HG03520 (cell line): ENCODE measurements at regions not wholly inside any gene's neighbourhood (a gene's known extent, or its start where the extent isn't known, plus 50 kb on each side); places are given as distances from the start of the nearest gene placed in this dataset.

Source experiments
- ATAC-seq: cut with Tn5 transposase; IDR thresholded peaks from one replicate; pipeline ENCODE4 v1.9.1; 2021; ENCODE audit warnings: mild to moderate bottlenecking, moderate library complexity; ENCODE audit not compliant: unreplicated experiment

DNA sequence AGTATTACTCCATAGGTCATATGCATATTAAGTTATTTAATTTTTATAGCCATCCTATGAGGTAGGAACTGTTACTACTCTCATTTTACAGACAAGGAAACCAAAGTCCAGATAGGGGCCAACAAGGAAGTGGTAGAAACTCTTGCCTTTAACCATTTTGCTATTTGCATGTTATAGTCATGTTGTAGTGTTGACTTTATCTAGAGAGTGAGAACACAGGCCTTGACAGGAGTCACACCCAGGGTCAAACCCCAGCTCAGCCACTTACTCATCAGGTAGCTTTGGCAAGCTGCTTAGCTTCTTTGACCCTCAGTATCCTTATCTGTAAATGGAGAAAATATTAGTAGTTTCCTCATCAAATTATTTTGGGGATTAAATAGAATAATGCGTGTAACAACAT is 156.2 kb downstream of the CAND1 start:
- no peak for ATAC-seq

DNA sequence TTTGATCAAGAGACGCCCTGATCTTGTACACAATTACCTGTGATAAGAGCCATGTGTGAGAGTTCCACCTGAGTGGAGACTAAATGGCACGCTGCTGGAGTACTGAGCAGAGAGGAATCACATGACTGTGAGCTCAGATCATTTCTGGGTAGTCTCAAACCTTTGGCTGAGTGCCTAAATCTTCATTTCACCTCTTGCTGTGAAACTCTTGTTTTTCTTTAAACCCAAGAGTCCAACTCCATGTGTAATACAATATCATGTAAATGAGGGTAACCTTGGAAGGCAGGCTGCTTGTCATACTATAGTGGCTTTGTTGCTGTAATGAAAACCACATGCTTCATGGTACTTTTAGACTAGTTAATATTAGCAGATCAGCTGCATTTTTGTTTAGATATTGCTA is 156.9 kb downstream of the CAND1 start:
- ATAC-seq = no peak

DNA sequence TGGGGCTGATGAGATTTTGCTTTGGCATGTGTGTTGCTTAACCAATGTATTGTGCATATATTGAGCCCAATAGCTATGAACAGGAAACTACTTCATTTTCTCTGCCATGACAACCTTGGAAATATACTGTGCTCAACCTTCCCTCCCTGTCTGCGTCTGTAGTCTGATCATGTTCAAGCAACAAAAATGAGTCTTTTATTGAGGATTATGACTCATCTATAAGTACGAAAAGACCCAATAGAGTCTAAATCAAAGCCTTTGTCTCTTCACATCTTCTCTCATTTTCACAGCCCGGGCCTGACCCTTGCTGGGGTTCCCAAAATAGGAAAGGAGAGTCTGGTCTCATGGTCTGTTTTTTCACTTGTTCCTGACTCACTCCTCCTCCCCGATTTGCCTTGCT is 158.2 kb downstream of the CAND1 start:
- no peak for ATAC-seq

DNA sequence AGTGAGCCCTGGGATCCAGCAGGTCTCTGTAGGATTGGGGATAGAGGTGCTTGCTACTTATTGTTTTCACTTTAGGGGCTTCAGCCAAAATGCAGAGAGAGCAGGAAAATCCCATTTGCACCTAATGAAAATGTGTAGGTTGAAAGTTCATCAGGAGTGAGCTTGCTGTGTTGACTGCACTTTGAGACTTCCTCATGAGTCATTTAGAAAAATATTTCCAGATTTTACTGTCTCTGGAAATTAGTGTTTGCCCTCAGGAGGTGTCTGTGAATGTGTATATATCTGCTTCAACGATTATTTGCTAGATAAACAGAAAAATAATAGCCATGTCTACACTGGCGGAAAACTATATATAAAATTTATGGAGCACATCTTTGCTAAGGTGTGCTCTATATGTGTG is 159.3 kb downstream of the CAND1 start:
- ATAC-seq = no peak

- no peak for ATAC-seq
These were observed 161.7 kb downstream of the CAND1 start for GRCh38 chr12:67430708-67431335.

DNA sequence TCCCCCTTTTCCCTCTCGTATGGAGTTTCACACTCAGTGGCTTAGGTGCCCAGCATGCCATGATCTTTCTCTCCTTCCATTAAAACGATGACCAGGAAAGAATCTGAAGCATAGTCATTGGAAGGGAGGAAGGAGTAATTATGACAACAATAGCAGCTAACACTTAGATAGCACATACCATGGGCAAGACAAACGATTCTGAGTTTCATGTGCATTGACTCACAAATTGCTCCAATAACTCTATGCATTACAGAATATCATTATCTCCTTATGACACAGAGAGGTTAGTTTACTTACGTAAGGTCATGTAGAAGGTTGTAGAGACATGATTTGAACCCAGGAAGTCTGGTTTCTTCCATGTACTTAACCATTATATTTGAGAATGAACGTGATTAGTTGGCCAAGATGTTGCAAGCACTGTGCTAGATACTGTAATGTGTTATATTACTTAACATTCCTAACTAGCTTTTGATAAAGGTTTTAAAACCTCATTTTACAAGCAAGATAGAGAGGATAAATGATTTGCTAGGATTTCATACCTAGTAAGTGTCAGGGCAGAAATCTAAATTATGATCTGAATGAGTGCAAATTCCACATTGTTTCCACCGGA is 162.4 kb downstream of the CAND1 start:
- ATAC-seq = no peak

- peak; percentile 86 for ATAC-seq
These were observed 164.4 kb downstream of the CAND1 start for GRCh38 chr12:67433385-67434175.

DNA sequence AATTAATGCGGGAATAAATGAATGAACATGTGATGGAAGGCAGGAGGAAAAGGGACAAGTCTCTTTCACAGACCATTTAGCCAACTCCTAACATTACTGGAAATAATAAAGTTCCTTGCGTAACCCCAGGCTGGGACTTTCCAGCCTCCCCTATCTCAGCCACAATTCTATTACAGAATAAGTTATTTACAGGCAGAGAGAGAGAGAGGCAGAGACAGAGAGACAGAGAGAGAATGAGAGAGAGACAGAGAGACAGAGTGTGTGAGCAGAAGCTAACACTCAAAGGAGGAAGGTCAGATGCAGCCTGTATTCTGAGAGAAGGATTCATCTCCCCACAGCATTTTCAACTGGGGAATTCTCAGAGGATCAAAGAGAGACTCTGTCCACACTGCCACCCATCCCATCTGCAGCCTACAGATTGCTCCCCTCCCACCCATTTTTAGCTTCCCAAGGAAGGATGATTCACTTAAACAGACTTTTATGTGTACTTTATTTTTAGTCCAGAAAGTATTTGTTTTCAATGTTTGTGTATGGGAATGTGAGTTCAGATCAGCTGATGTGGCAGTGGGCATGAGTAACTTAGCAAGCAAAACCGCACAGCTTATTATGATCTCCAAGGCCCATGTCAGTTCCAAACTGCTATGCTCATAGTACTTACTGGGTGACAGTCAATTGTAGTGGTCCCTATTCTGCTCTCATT is 165.7 kb downstream of the CAND1 start:
- ATAC-seq = no peak

- no peak for ATAC-seq
These were observed 167.1 kb downstream of the CAND1 start for GRCh38 chr12:67436230-67436629.

DNA sequence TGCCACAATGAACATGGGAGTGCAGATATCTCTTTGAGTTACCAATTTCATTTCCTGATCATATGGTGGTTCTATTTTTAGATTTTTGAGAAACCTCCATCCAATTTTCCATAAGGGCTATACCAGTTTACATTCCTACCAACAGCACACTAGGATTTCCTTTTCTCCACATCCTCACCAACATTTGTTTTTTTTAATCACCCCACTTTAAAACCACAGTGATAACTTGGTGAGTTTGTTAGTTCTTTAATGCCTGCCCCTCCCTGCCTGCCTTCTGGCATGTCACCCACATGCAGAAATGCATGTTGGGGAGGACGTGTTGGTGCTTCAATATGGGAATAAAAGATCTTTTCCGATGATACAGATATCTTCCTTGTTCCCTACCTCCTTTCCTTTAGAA is 167.9 kb downstream of the CAND1 start:
- no peak for ATAC-seq

DNA sequence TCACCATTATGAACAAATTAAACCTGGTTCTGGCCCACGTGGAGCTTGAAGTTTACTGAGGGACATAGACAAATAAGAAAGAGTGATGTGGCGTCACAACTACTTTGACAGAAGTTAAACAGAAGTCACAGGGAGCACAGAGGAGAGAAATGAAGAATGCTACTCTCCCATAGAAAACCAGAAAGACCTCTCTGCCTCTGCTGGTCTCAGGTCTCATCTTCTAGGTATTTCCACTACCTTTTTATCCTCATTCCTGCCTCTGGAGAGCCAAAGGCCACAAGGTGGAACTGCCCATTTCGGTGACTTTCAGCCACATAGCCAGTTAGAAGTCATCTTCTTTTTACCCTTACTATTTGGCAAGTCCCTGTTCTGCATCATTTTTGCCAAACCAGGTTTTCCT is 170.5 kb downstream of the CAND1 start:
- no peak for ATAC-seq

DNA sequence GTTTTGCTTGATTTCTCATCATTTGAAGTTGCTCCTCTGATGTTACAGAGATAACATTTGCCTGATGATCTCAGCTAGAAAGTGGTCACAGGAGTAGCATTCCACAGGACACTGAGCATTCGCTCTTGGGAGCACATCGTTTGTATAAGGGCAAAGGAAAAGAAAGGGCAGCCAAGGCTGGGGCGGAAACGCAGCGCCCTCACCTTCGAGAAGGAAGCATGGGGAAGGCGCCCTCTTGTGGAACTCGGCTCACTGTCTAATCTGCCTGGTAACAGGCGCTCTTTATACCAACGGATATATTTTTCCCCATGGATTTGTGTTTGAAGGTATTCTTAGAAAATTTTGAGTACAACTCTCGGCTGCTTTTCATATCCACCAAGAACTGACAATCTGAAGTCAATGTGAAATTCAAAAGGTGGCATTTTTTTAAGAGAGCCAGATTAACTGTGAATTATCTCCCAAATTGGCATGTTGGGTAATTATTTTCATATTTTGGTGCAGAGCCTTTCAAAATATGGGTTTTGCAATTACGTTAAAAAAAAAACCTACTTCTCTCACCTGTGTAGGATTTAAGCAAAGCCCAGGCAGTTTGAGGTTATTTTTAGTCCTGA is 172.7 kb downstream of the CAND1 start:
- ATAC-seq = peak; percentile 95

- ATAC-seq = no peak
These were observed 173.2 kb downstream of the CAND1 start for GRCh38 chr12:67442347-67442841.

DNA sequence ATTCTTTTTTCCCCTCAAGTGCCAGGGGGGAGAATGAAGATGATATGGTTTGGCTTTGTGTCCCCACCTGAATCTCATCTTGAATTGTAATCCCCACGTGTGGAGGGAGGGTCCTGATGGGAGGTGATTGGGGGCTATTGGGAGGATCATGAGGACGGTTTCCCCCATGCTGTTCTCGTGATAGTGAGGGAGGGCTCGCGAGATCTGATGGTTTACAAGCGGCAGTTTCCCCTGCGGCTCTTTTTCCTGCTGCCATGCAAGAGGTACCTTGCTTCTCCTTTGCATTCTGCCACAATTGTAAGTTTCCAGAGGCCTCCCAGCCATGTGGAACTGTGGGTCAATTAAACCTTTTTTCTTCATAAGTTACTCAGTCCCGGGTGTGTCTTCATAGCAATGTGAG is 173.7 kb downstream of the CAND1 start:
- ATAC-seq = no peak

- ATAC-seq = no peak
These were observed 175.4 kb downstream of the CAND1 start for GRCh38 chr12:67444542-67444941.

DNA sequence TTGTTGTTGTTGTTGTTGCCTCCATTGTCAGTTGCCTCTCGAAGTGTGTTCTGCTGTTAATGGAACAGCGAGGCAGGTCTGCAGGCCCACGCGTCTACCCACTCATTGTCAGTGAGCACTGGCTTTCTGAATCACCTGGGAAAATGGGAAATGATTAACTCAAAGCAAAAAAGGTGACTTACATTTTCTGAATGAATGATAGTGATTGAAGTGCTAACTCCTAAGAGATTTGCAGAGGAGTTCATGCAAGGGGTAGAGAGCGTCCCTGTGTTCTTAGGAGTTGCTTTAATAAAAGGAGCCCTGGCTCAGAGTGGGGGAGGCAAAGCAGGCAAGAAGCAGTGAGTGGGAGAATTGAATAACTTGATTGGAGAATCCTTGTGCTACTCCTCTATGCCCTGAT is 177.6 kb downstream of the CAND1 start:
- ATAC-seq = no peak

DNA sequence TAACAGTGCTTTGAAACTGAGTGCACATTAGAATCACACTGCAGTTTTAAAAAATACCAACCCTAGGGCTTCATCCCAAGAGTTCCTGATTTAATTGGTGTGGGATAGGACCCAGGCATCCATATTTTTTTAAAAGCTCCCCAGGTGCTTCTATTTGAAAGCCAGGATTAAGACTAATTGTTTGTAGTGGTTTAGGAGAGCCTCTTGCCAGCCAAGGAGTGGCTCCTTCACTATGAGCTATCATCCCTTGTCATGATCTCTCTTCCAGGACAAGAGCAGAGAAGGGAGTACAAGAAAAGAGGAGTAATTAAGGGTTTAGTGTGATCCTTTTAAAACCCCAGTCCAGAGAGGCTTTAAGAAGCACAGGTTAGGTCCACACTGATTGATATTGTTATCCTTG is 178.0 kb downstream of the CAND1 start:
- ATAC-seq = no peak

DNA sequence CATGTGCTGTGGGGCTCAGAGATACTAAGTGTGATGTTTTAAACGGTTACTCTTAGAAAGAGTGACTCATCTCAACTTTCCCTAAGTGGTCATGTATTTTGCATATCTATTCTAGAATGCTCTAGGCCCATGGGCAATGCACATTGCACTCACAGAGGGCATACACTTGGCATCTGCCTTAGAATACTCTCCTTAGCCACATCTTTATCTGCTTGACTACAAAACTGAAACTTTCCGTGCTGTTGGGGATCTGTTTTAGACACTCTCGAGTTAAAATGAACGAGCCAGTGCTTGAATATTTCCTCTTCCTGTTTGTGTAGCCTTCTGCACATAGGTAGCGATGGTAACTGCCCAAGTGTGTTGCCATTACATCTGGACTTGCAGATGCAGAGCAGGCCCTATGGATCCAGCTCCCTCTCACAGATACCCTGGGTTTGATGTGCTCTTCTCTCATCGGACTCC is 180.5 kb downstream of the CAND1 start:
- peak; percentile 82 for ATAC-seq

- ATAC-seq = no peak
These were observed 181.3 kb downstream of the CAND1 start for GRCh38 chr12:67450441-67450840.

DNA sequence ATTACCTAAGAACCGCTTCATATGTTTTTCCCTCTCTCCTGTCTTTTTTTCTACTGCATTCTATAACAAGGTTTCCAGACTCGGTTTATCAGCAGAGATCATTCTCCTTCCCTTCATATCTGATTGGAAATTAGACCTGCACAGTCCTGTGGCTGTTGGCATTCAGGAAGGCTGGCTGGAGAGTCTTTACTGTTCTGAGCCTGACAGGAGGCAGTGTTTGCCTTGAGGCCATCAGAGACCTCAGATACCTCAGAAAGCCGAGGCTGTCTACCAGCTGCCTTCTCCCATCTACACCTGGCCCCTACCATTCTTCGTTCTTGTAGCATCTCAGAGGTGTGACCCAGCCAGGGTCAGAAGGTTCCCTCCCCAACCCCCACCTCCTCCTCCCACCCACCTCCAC is 182.0 kb downstream of the CAND1 start:
- no peak for ATAC-seq
